Neural progenitor cell (in vitro differentiated cells): ENCODE measurements at regions not wholly inside any gene's neighbourhood (a gene's known extent, or its start where the extent isn't known, plus 50 kb on each side); places are given as distances from the start of the nearest gene placed in this dataset.

Source experiments
- CTCF ChIP-seq: fragments of 200-600 bp; sonication (generic); IDR thresholded peaks from 2 replicates; pipeline ENCODE4 v1.5.1; 2017; ENCODE audit warnings: antibody characterized with exemption, mild to moderate bottlenecking
- EZH2phosphoT487 ChIP-seq: fragments of 200-600 bp; sonication (generic); IDR thresholded peaks from 2 replicates; pipeline ENCODE4 v1.6.1; 2017; ENCODE audit warnings: antibody characterized with exemption

- no peak for TF ChIP-seq CTCF
- TF ChIP-seq EZH2phosphoT487 = no peak
These were observed 152.5 kb upstream of the P2RY1 start for GRCh38 chr3:152682477-152682876.
